Fibroblast of lung (primary cell): ENCODE measurements at regions not wholly inside any gene's neighbourhood (a gene's known extent, or its start where the extent isn't known, plus 50 kb on each side); places are given as distances from the start of the nearest gene placed in this dataset.

Source experiments
- CTCF ChIP-seq, 2 donors: IDR thresholded peaks in 1 of 2; conservative IDR thresholded peaks in 1 of 2; 1 replicate in 1 of 2; 2 replicates in 1 of 2; pipeline ENCODE4 v1.5.1; 2011 to 2012; ENCODE audit warnings: low read length in 2 of 2, control low read depth in 1 of 2, inconsistent platforms in 1 of 2, low read depth in 1 of 2, mild to moderate bottlenecking in 1 of 2
- EZH2 ChIP-seq: IDR thresholded peaks from 2 replicates; pipeline ENCODE4 v1.5.1; 2012; ENCODE audit warnings: low read length, control low read depth, mild to moderate bottlenecking; ENCODE audit errors: missing control alignments

GRCh38 chr3:95813244-95813643 is 1001.1 kb upstream of the EPHA6 start:
- TF ChIP-seq EZH2 (no peak), CTCF (conservative IDR thresholded peaks at IDR 0.05 in 1 of 2, IDR thresholded peaks at IDR 0.05 in 1 of 2; ENCODE audit: low read depth in 1 of 2, low read length in 2 of 2) (no peak)
